Ureter (tissue), 1 donor: ENCODE measurements at regions not wholly inside any gene's neighbourhood (a gene's known extent, or its start where the extent isn't known, plus 50 kb on each side); places are given as distances from the start of the nearest gene placed in this dataset.
"Not testable (repeated sequence)": the region's sequence is repeated elsewhere in the genome, so short reads cannot be mapped to it uniquely, and the experiment has no call there.

ENCODE experiments used
- DNase-seq: peaks from one replicate; pipeline ENCODE4 v3.0.0-alpha.2; 2020; ENCODE audit warnings: low spot score
- donor health status: DM: yes; HTN: yes; CAD: no.

DNA sequence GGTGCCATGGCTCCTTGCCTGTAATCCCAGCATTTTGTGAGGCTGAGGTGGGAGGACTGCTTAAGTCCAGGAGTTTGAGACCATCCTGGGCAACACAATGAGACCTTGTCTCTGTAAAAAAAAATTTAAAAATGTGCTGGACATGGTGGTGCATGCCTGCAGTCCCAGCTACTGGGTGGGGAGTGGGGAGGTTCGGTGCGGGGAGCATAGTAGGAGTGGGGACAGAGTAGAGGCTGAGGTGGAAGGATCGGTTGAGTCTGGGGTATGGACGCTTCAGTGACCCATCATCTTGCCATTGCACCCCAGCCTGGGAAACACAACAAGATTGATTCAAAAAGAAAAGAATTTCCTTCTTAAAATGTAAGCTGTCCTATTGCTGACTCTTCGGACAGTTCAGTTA, 1490.0 kb upstream of the GBE1 start:
- DNase-seq = no peak

DNA sequence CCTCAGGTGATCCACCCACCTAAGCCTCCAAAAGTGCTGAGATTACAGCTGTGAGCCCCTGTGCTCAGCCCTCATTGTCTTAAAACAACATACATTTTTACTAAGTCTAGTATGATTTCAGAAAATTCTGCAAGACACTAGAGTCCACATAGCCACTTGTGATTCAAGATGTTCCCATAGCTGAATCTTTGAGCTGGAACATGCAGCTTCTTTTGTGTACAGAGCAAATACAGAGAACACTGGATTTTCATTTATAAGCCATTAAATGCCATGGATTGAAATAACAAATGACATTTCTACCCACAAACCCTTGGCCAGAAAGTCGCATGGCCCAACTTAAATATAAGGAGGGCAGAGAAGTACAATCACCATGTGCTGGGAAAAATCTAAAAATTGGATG, 1489.2 kb upstream of the GBE1 start:
- DNase-seq = no peak

DNA sequence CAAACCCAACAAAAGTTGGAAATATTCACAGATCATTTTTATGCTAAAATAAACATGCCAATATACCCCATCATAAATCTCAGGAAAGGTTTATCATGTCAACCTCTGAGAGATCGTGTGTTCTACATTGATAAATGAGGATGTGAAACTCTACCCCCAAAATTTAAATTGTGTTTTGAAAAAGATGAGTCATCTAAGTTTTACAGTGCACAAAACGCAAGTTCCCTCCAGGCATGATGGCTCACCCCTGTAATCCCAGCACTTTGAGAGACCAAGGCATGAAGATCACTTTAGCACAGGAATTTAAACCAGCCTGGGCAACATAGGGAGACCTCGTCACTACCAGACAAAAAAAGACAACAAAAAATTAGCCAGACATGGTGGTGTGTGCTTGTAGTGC, 1487.0 kb upstream of the GBE1 start:
- no peak for DNase-seq

DNA sequence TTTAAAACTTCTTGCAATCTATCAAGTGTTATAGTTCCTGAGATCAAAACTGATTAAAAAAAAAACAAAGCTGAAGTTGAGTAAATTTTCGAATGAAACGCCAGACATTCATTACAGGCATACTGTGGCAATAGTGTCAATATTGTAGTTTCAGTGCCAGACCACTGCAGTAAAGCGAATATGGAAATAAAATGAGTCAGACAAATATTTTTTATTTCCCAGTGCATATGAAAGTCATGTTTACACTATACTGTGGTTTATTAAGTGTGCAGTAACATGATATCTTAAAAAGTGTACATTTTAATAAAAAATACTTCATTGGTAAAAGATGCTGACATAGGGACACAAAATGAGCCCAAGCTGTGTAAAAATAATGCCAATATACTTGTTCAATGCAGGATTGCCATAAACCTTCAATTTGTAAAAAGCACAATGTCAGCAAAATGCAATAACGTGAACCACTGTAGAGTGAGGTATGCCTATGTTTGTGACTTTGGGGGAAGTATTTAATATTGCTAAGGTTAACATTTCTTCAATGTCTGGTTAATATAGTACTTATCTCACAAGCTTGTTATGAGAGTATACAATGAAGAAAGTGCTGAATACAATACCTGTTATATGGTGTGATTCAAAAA, 1473.9 kb upstream of the GBE1 start:
- DNase-seq = no peak

DNA sequence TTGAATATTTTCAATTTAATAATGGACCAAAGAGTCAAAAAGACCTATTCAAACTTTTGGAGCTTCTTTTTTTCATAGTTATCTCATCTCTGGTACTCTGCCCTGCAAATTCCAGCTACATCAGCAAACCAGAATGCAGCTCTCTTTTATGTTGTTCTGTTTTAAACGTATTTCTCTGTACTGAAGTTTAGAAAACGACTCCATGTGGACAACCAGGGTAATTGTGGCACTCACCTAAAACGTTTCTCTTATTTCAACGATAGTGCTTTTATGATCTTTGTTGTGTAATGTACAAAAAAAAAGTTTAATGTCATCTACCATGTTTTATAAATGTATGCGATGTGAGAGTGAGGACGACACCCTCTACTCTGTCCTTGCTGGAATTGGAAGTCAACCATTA, 1472.3 kb upstream of the GBE1 start:
- no peak for DNase-seq

DNA sequence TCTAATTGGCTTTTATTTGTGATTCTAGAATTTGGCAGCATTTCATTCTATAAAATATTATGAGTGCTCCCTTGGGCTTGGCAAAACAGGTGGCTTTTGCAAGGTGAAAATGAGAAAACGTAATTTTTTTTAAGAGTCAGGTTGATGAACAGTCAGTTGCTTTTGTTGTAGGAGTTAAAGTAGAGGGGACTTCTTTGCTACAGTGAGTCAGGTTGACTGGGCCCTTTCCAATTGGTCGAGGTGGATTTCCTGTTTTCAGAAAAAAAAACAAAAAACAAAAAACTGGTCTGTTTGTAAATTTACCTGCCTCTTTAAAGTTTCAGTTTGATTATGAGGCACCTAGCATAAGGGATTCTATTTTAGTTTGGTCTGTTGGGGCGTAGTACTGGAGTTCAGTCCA, 1469.4 kb upstream of the GBE1 start:
- DNase-seq = no peak

DNA sequence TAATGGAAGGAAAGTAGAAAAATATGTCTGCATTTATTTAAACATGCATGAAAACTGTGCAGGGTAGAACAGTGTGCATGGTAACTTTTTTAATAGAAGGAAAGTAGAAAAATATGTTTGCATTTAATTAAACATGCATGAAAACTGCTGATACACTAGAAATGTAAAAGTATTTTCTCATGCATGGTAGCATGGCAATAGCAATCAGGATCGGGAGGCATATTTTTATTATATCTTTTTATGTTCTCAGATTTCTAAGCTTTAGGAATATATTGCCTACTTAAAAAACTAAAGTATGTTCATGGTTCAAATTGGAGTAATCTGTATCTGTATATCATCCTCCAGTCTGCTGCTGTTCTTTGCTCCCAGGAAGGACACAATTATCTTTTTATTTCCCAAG, 1468.9 kb upstream of the GBE1 start:
- DNase-seq = no peak

DNA sequence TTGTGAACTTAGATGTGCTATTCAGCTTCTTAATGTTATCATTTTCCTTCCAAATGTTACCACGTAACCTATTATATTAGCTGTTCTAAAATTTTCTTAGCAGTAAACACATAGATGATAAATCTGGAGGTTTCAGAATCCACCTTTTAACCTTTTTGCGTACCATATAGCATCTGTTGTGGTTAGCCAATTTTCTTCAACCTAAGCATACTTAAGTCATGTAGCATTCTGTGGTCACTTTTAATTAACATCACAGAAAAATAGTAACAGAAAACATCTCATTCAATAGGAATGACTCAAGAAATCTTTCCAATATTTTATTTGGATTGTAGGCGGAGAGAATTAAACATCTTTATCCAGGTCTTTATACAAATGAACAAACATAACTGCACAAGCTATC, 1465.3 kb upstream of the GBE1 start:
- no peak for DNase-seq

DNA sequence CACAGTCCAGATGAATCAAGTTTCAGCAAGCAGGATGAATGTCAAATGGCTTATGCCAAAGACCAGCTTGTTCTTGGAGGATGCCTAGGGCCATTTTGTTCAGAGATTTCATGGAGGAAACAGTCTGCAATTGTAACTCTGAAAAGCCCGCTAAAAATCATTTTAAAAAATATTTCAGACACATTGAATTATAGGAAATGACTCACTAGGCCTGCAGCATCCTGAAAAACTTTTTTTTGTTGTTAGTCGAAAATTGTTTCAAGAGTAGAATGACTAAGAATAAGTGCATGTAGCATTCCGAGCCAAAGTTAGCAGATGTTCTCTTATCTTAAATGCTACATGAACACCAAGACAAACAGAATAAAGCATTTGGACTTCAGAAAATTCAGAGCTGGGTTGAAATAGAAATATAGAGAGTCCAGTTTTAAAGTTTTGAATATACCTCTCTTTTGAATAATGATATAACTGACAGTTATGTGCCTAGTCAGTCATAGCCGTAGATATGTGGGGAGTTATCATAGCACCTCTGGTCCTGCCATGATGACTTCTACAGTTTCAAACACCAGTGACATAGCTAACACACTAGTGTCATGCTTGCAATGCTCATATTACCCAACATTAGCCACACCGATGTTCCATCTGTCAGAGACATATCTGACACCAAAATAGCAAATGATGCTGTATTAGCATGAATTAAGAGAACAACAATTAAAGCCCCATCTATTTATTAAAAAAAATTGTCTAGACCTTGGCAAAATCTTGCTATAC, 1462.8 kb upstream of the GBE1 start:
- no peak for DNase-seq

DNA sequence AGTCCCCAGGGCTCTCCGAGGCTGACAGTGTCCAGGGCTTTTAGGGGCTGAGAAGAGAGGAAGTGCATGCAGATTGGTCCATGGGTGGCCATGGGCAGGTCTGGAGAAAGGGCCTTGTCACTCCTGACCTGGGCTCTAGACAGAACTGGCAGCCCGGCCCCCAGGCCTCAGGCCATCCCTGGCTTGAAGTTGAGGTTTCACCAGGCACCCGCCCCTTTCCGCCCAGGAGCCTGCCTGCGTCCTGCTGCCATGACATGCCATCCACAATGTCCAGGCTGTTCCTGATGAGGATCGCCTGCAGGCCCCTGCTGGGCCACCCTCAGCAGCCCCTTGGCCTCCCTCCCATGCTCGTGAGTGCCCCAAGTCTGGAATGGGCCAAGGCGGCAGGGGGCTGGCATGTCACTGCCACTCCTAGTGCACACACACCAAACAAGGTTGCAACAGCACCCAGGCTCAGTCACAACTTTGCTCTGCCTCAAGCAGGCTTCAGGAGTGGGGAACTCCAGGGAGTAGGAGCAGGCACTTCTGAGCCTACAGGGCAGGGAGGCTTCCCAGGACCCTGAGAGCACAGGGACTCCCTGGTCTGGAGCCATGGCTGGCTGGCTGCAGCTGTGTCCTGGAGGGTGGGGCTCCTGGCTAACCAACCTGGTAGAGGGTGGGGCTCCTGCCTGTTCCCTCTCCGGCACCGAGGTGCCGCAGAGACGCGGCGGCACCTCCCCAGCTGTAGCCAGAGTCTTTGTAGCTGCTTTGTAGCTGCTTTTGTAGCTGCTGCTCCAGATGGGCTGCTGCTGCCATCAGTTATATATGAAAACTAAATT, 1457.1 kb upstream of the GBE1 start:
- DNase-seq = no peak

DNA sequence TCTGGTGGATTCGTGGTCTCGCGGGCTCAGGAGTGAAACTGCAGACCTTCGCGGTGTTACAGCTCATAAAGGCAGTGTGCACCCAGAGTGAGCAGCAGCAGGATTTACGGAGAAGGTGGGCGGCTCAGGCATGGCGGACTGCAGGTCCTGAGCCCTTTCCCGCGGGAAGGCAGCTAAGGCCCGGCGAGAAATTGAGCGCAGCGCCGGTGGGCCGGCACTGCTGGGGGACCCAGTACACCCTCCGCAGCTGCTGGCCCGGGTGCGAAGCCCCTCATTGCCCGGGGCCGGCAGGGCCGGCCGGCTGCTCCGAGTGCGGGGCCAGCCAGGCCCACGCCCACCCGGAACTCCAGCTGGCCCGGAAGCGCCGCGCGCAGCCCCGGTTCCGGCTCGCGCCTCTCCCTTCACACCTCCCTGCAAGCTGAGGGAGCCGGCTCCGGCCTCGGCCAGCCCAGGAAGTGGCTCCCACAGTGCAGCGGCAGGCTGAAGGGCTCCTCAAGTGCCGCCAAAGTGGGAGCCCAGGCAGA, 1456.2 kb upstream of the GBE1 start:
- DNase-seq = not testable (repeated sequence)

DNA sequence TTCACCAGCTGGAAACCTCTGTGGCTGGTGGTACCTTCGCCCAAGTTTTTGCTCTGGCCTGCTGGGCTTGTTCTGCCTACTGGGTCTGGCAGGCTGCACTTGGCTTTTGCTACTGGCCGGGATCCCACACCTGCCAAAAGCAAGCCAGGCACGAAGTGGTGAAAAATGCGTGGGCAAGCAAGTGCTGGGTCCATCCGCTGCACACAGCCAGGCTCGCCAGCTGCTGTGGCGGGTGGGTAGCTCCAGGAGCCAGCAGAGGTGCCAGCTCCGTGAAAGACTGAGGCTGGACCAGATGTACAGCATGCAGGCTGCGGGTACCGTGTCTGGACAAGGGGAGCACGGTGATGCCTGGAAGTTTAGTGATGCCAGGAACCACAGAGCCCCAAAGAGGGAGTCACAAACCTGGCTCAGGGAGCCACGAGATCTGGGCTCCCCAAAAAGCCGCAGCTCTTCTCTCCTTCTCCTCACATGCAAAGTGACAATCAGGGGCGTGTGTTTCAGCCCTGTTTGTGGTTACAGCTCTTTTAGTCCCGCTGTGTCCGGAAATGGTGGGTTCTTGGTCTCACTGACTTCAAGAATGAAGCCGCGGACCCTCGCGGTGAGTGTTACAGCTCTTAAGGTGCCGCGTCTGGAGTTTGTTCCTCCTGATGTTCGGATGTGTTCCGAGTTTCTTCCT, 1455.6 kb upstream of the GBE1 start:
- DNase-seq = no peak

DNA sequence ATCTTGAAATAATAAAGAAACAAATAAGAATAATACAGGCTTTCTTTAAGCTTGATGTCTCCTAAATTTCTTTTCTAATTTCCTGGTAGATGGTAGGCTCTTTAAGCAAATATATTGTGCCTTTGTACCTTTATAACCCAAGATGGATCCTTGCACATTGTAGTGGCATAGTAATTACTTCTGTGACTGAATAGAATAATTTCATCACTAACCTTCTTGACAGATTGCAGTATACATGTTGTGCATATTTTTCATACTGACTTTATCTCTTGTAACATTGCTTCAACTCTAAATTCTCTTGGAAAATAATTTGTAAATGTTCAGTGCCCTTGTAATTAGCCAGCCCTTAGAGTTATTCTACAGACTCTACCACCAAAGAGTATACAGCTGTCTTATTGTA, 1433.8 kb upstream of the GBE1 start:
- DNase-seq = no peak

DNA sequence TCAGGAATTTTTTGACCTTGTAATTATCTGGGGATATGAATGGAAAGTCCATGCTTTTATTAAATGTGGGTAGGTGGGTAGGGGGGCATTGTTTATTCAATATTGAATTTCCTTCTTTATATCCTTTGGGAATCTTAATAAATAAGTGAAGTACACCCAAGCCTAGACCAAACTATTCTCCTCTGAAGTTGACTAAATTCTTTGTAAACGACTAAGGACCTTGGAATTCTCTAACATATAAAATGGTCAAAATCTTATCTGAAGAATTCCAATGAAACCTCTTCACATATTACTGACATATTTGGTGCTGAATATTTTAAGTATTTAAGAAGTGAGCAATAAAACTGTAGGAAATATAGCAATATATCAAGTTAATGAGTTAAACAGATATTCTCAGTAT, 1432.1 kb upstream of the GBE1 start:
- DNase-seq = no peak

DNA sequence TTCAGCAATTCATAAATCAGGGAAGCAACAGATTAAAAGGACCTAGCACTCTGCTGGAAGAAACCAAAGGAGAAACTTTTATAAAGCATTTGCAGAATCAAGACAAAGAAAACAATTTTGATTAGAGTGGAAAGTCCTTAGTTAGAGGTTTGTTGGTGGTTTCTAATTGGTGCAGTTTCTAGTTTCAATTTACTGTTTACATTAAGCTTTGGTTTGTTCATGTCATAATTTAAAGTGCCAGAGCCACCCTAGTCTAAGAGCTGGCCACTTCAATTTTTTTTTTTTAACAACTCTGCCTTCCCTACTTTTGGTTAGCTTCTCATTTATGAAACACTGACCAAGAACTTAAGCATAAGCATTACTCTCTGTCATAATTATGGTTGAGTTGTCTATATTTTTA, 1428.2 kb upstream of the GBE1 start:
- DNase-seq = no peak

DNA sequence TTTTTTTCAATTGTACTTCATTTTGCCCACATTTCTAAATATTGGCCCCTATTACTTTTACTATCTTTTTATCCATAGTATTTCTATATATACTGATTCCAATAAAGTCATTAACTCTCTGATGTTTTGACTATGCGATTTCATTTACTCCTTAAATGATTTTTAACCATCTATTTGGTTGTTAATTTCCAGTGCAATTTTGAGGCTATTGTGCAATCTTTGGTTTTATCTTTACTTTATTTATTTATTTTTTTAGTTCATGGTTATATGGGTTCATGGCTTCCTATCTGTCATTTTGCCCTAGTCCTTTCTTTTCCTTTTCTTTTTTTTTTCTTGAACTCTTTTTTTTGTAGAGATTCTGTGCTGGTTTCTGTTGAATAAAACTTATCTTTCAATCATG, 1408.0 kb upstream of the GBE1 start:
- DNase-seq = no peak

DNA sequence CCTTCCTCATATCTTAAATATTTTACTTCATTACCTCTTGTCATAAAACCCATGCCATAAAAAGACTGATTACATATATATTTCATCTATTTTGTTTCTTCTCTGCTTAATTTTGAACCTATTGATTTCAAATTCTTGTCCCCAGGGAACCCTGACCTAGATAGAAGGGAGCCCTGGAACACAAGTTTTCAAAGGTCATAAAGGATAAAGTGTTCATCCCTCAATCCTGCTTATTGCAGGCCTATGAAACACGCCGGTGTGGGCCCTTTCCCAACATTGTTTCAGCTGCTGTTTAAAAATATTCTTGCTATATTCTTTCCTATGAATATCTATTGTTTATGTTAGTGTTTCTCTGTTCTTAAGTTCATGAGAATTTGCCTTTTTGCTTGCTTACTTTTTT, 1389.5 kb upstream of the GBE1 start:
- DNase-seq = no peak

DNA sequence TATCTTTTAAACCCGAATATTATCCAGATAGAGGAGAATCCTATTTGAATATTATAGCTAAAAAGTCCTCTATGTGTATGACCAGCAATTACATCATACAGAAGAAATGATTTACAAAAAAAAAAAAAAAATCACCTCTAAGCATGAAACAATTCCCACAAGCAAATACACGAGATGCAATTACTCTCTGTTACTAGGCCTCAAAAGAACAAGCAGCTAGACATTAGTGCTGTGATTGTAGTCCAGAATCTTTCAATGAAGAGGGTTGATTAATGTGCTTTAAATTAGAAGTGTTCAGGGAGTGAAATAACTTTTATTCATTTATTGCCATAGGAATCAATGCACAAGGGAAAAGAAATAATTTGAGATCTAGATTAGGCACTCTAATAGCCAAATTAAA, 1379.5 kb upstream of the GBE1 start:
- DNase-seq = no peak

DNA sequence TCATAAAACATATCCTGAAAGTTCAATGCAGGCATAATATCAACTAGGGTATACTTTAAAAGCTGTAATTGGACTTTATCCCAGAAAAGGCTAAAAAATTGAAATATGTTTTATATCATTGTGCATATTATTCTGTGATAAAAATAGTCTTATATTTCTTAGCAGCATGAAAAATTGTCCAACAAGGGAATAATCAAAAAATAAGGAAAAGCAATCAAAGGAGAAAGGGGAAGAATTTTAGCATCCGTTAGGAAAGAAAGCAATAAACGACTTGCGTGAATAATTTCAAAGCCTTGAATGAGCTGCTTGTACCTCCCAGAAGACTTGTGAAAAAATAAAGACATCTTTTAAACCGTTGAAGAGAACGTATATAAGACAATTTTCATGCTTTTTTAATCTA, 1369.8 kb upstream of the GBE1 start:
- DNase-seq = no peak

DNA sequence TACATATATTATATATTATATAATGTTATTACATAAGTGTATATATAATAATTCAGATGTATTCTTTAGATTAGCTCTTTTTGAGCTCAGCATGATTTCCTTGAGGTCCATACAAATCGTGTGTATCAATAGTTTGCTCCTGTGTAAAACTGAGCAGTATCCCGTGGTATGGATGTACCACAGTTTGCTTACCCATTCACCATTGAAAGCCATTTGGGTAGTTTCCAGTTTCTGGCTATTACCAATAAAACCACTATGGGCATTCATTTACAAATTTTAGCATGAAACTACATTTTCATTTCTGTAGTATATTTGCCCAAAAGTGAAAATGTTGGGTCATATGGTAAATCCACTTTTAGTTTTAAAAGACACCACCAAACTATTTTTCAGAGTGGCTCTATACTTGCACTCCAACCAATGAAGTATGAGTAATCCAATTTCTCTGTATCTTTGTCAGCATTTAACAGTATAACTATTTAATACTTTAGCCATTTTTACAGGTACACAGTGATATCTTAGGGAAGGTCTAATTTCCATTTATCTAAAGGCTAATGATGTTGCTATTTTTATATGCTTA, 1361.4 kb upstream of the GBE1 start:
- no peak for DNase-seq

DNA sequence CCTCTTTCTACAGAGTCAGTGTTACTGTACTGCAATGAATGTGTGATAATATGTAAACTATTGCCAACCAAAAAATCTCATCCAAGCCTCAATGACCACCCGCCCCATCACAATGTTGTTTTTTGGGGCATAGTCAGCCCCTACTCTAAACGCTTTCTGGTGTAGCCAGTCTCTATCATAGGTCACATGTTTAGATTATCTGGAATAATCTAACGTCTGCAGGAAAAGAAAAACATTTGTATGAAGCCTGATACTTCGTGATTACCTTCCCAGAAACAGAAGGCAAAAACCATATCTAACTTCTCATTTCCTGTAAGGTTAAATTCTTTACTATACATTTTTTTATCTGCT, 1331.8 kb upstream of the GBE1 start:
- no peak for DNase-seq
